ENCODE measurements at regions not wholly inside any gene's neighbourhood (a gene's known extent, or its start where the extent isn't known, plus 50 kb on each side); places are given as distances from the start of the nearest gene placed in this dataset.

- no peak for TF ChIP-seq CTCF (IDR thresholded peaks at IDR 0.05)
- Mint-ChIP-seq H3K27ac (no peak overlapping the region), H3K27me3 (ENCODE audit: insufficient read depth) (no peaks in the 10 kb centered on the region), H3K4me3 (no peak overlapping the region), H3K36me3 (ENCODE audit: low read depth) (no peaks in the 10 kb centered on the region), H3K4me1 (ENCODE audit: low read depth) (no peaks in the 10 kb centered on the region), H3K9me3 (peaks cover 20% of the 10 kb centered on the region)
- DNase-seq = no peak
These were observed 110.1 kb upstream of the HS3ST5 start for GRCh38 chr6:114452785-114453401.

- no peak overlapping the region for H3K27ac Mint-ChIP-seq
- no peaks in the 10 kb centered on the region for H3K27me3 Mint-ChIP-seq (ENCODE audit: insufficient read depth)
- no peaks in the 10 kb centered on the region for H3K4me1 Mint-ChIP-seq (ENCODE audit: low read depth)
- H3K9me3 Mint-ChIP-seq = peaks cover 16% of the 10 kb centered on the region
- no peak for TF ChIP-seq CTCF (IDR thresholded peaks at IDR 0.05)
- no peaks in the 10 kb centered on the region for H3K36me3 Mint-ChIP-seq (ENCODE audit: low read depth)
- DNase-seq = no peak
- no peak overlapping the region for H3K4me3 Mint-ChIP-seq
These were observed 107.8 kb upstream of the HS3ST5 start for GRCh38 chr6:114450631-114451030.

- no peak for TF ChIP-seq CTCF (IDR thresholded peaks at IDR 0.05)
- no peak for DNase-seq
- Mint-ChIP-seq H3K4me1 (ENCODE audit: low read depth) (no peaks in the 10 kb centered on the region), H3K9me3 (peaks cover 26% of the 10 kb centered on the region), H3K27me3 (ENCODE audit: insufficient read depth) (no peaks in the 10 kb centered on the region), H3K36me3 (ENCODE audit: low read depth) (no peaks in the 10 kb centered on the region), H3K4me3 (no peak overlapping the region), H3K27ac (no peak overlapping the region)
These were observed 106.8 kb upstream of the HS3ST5 start for GRCh38 chr6:114449659-114450058.

- Mint-ChIP-seq H3K27ac (no peak overlapping the region), H3K27me3 (ENCODE audit: insufficient read depth) (no peaks in the 10 kb centered on the region), H3K9me3 (peaks cover 15% of the 10 kb centered on the region), H3K4me1 (ENCODE audit: low read depth) (no peaks in the 10 kb centered on the region), H3K4me3 (no peak overlapping the region), H3K36me3 (ENCODE audit: low read depth) (no peaks in the 10 kb centered on the region)
- no peak for DNase-seq
- no peak for TF ChIP-seq CTCF (IDR thresholded peaks at IDR 0.05)
These were observed 103.5 kb upstream of the HS3ST5 start for GRCh38 chr6:114446342-114446741.

- Mint-ChIP-seq H3K4me1 (ENCODE audit: low read depth) (no peaks in the 10 kb centered on the region), H3K36me3 (ENCODE audit: low read depth) (no peaks in the 10 kb centered on the region), H3K27ac (no peak overlapping the region), H3K4me3 (no peak overlapping the region), H3K27me3 (ENCODE audit: insufficient read depth) (no peaks in the 10 kb centered on the region), H3K9me3 (peaks cover 19% of the 10 kb centered on the region)
- TF ChIP-seq CTCF (IDR thresholded peaks at IDR 0.05) = no peak
- no peak for DNase-seq
These were observed 103.0 kb upstream of the HS3ST5 start for GRCh38 chr6:114445846-114446245.

GRCh38 chr6:114439411-114439810 is 96.6 kb upstream of the HS3ST5 start:
- no peak overlapping the region for H3K27ac Mint-ChIP-seq
- H3K9me3 Mint-ChIP-seq = peaks cover 27% of the 10 kb centered on the region
- H3K4me3 Mint-ChIP-seq = no peak overlapping the region
- no peaks in the 10 kb centered on the region for H3K27me3 Mint-ChIP-seq (ENCODE audit: insufficient read depth)
- H3K4me1 Mint-ChIP-seq (ENCODE audit: low read depth) = no peaks in the 10 kb centered on the region
- TF ChIP-seq CTCF (IDR thresholded peaks at IDR 0.05) = no peak
- no peaks in the 10 kb centered on the region for H3K36me3 Mint-ChIP-seq (ENCODE audit: low read depth)
- DNase-seq = no peak

All from HFFc6 (cell line).